ENCODE measurements at regions not wholly inside any gene's neighbourhood (a gene's known extent, or its start where the extent isn't known, plus 50 kb on each side); places are given as distances from the start of the nearest gene placed in this dataset.

- intact Hi-C loops (cut with DNase I) = no loop called here
- no peak for TF ChIP-seq CTCF (IDR thresholded peaks at IDR 0.05)
- Histone ChIP-seq H3K4me1 (no peaks in the 10 kb centered on the region), H3K36me3 (no peaks in the 10 kb centered on the region), H3K27me3 (no peaks in the 10 kb centered on the region), H3K9me3 (no peaks in the 10 kb centered on the region), H3K27ac (no peak overlapping the region), H3K9ac (ENCODE audit: low read depth in 2 of 2, low read length in 2 of 2) (no peak overlapping the region), H3K4me3 (no peak overlapping the region)
- no peak for DNase-seq
Measured at GRCh38 chr13:40167327-40167726, 499.1 kb downstream of the FOXO1 start.

GRCh38 chr13:40168425-40169166 lies 497.8 kb downstream of the FOXO1 start:
- no peaks in the 10 kb centered on the region for H3K27me3 ChIP-seq
- TF ChIP-seq CTCF (IDR thresholded peaks at IDR 0.05) = no peak

GRCh38 chr13:40169476-40169875 lies 497.0 kb downstream of the FOXO1 start:
- Histone ChIP-seq H3K9me3 (no peaks in the 10 kb centered on the region), H3K4me1 (no peaks in the 10 kb centered on the region), H3K9ac (ENCODE audit: low read depth in 2 of 2, low read length in 2 of 2) (no peak overlapping the region), H3K27me3 (no peaks in the 10 kb centered on the region), H3K4me3 (no peak overlapping the region), H3K36me3 (no peaks in the 10 kb centered on the region), H3K27ac (no peak overlapping the region)
- intact Hi-C loops (cut with DNase I) = no loop called here
- no peak for DNase-seq
- TF ChIP-seq CTCF (IDR thresholded peaks at IDR 0.05) = no peak

More at GRCh38 chr13:40168425-40169166, 497.8 kb downstream of the FOXO1 start:
- Histone ChIP-seq H3K36me3 (no peaks in the 10 kb centered on the region), H3K4me1 (no peaks in the 10 kb centered on the region), H3K4me3 (no peak overlapping the region), H3K9me3 (no peaks in the 10 kb centered on the region), H3K27ac (no peak overlapping the region), H3K9ac (ENCODE audit: low read depth in 2 of 2, low read length in 2 of 2) (no peak overlapping the region)
- DNase-seq = no peak
- intact Hi-C loops (cut with DNase I) = no loop called here

- H3K27me3 ChIP-seq = no peaks in the 10 kb centered on the region
Measured at GRCh38 chr13:40170091-40170490, 496.4 kb downstream of the FOXO1 start.

GRCh38 chr13:40170982-40171381 lies 495.5 kb downstream of the FOXO1 start:
- H3K9me3 ChIP-seq = no peaks in the 10 kb centered on the region
- no peaks in the 10 kb centered on the region for H3K4me1 ChIP-seq
- TF ChIP-seq CTCF (IDR thresholded peaks at IDR 0.05) = no peak
- no peaks in the 10 kb centered on the region for H3K27me3 ChIP-seq
- H3K36me3 ChIP-seq = no peaks in the 10 kb centered on the region
- H3K27ac ChIP-seq = no peak overlapping the region
- no peak overlapping the region for H3K4me3 ChIP-seq
- no peak for DNase-seq
- H3K9ac ChIP-seq (ENCODE audit: low read depth in 2 of 2, low read length in 2 of 2) = no peak overlapping the region
- intact Hi-C loops (cut with DNase I) = no loop called here

More at GRCh38 chr13:40170091-40170490, 496.4 kb downstream of the FOXO1 start:
- no peak overlapping the region for H3K27ac ChIP-seq
- no peak overlapping the region for H3K4me3 ChIP-seq
- intact Hi-C loops (cut with DNase I) = no loop called here
- H3K9ac ChIP-seq (ENCODE audit: low read depth in 2 of 2, low read length in 2 of 2) = no peak overlapping the region
- no peak for TF ChIP-seq CTCF (IDR thresholded peaks at IDR 0.05)
- H3K4me1 ChIP-seq = no peaks in the 10 kb centered on the region
- DNase-seq = no peak
- no peaks in the 10 kb centered on the region for H3K36me3 ChIP-seq
- H3K9me3 ChIP-seq = no peaks in the 10 kb centered on the region

Data from colonic mucosa (tissue), 4 donors.